ENCODE measurements at regions not wholly inside any gene's neighbourhood (a gene's known extent, or its start where the extent isn't known, plus 50 kb on each side); places are given as distances from the start of the nearest gene placed in this dataset.

GRCh38 chr1:9179463-9180110 lies 50.7 kb upstream of the GPR157 start:
- ChIA-PET POLR2A (interaction anchor here (0.7 kb wide), 1 partner anchor 13 kb away, joined by 4 read pairs; no protein-coding TSS in a partner anchor), CTCF (interaction anchor here (1.4 to 1.6 kb wide), 2 partner anchors 37 to 50 kb away, joined by 7 read pairs; no protein-coding TSS in a partner anchor)
- no peak for TF ChIP-seq CTCF (IDR thresholded peaks at IDR 0.05; ENCODE audit: low read depth, low read length)
- no peaks in the 10 kb centered on the region; the same call in 1 of the 2 replicates for H3K9me3 ChIP-seq (ENCODE audit: control insufficient read depth, insufficient read depth, low read length)
- H3K27me3 ChIP-seq (ENCODE audit: control insufficient read depth, insufficient read depth, low read length), result no peaks in the 10 kb centered on the region
- no peak overlapping the region for H3K27ac ChIP-seq (ENCODE audit: low read depth, low read length)
- H3K4me3 ChIP-seq (ENCODE audit: low read depth, low read length), result peak overlapping the region; percentile 29
- DNase-seq (ENCODE audit: low read depth, low spot score), result no peak

GRCh38 chr1:9180111-9180819 lies 51.4 kb upstream of the GPR157 start:
- no peak for TF ChIP-seq CTCF (IDR thresholded peaks at IDR 0.05; ENCODE audit: low read depth, low read length)
- ChIA-PET CTCF (interaction anchor here (0.5 to 1.4 kb wide), 16 partner anchors 8 to 356 kb away, joined by 3 to 8 read pairs (median 4); partner anchors contain the start of gene H6PD), POLR2A (interaction anchor here (0.6 kb wide), 1 partner anchor 54 kb away, joined by 3 read pairs; no protein-coding TSS in a partner anchor)
- H3K27ac ChIP-seq (ENCODE audit: low read depth, low read length), result peak overlapping the region; percentile 31
- H3K27me3 ChIP-seq (ENCODE audit: control insufficient read depth, insufficient read depth, low read length), result no peaks in the 10 kb centered on the region
- H3K4me3 ChIP-seq (ENCODE audit: low read depth, low read length), result peak overlapping the region; percentile 84
- no peak for DNase-seq (ENCODE audit: low read depth, low spot score)
- no peaks in the 10 kb centered on the region; the same call in 1 of the 2 replicates for H3K9me3 ChIP-seq (ENCODE audit: control insufficient read depth, insufficient read depth, low read length)

- TF ChIP-seq CTCF (IDR thresholded peaks at IDR 0.05; ENCODE audit: low read depth, low read length), result peak; percentile 93
Observed at GRCh38 chr1:9181176-9181906, 52.4 kb upstream of the GPR157 start.

GRCh38 chr1:9181990-9182783 lies 52.4 kb upstream of the H6PD start:
- ChIA-PET POLR2A (interaction anchor here (0.7 to 1.2 kb wide), 2 partner anchors 18 to 52 kb away, joined by 3 to 5 read pairs; partner anchors contain the start of gene H6PD), CTCF (no interaction called here)
- no peak for DNase-seq (ENCODE audit: low read depth, low spot score)
- Histone ChIP-seq H3K27ac (ENCODE audit: low read depth, low read length) (peak overlapping the region; percentile 84), H3K4me3 (ENCODE audit: low read depth, low read length) (peak overlapping the region; percentile 84), H3K27me3 (ENCODE audit: control insufficient read depth, insufficient read depth, low read length) (no peaks in the 10 kb centered on the region), H3K9me3 (ENCODE audit: control insufficient read depth, insufficient read depth, low read length) (no peaks in the 10 kb centered on the region; the same call in 1 of the 2 replicates)
- peak; percentile 18; the same call in 1 of the 2 replicates for TF ChIP-seq CTCF (IDR thresholded peaks at IDR 0.05; ENCODE audit: low read depth, low read length)

More at GRCh38 chr1:9181176-9181906, 52.4 kb upstream of the GPR157 start:
- ChIA-PET CTCF (interaction anchor here (0.5 to 1.4 kb wide), 16 partner anchors 9 to 355 kb away, joined by 3 to 8 read pairs (median 4); partner anchors contain the start of gene H6PD), POLR2A (interaction anchor here (0.6 to 0.7 kb wide), 2 partner anchors 53 kb away, joined by 3 to 5 read pairs; partner anchors contain the start of gene H6PD)
- Histone ChIP-seq H3K27me3 (ENCODE audit: control insufficient read depth, insufficient read depth, low read length) (no peaks in the 10 kb centered on the region), H3K4me3 (ENCODE audit: low read depth, low read length) (peak overlapping the region; percentile 84), H3K27ac (ENCODE audit: low read depth, low read length) (peak overlapping the region; percentile 84), H3K9me3 (ENCODE audit: control insufficient read depth, insufficient read depth, low read length) (no peaks in the 10 kb centered on the region; the same call in 1 of the 2 replicates)
- no peak for DNase-seq (ENCODE audit: low read depth, low spot score)

All from AG04450 (cell line).